Kidney (tissue), 13 donors: ENCODE measurements at regions not wholly inside any gene's neighbourhood (a gene's known extent, or its start where the extent isn't known, plus 50 kb on each side); places are given as distances from the start of the nearest gene placed in this dataset.

ENCODE experiments used
- DNase-seq, 5 donors: peaks; one replicate each; pipeline ENCODE4 v3.0.0-alpha.2; 2013 to 2020
- FAIRE-seq: peaks from 2 replicates; lab custom pipeline; 2012; peaks lifted over from hg19 to GRCh38; lab: Jason Lieb, UNC
- H3K27ac ChIP-seq, 2 donors: one replicate each; pipeline ENCODE4 v1.7.0; 2013; ENCODE audit warnings: low read depth in 2 of 2, low read length in 2 of 2, inconsistent platforms in 1 of 2
- H3K27me3 ChIP-seq: one replicate; pipeline ENCODE4 v1.7.1; 2013; ENCODE audit warnings: low read length, inconsistent platforms; ENCODE audit not compliant: control insufficient read depth, insufficient read depth
- H3K36me3 ChIP-seq, 3 donors: one replicate each; pipeline versions ENCODE4 v1.7.0 to v1.7.1; 2013; ENCODE audit warnings: low read length in 3 of 3, control low read depth in 1 of 3, inconsistent platforms in 1 of 3; ENCODE audit not compliant: insufficient read depth in 3 of 3, control insufficient read depth in 2 of 3
- H3K4me1 ChIP-seq, 3 donors: one replicate each; pipeline versions ENCODE4 v1.7.0 to v1.7.1; 2013; ENCODE audit warnings: low read length in 3 of 3, inconsistent platforms in 1 of 3, low read depth in 1 of 3; ENCODE audit not compliant: control insufficient read depth in 2 of 3, insufficient read depth in 2 of 3
- H3K4me3 ChIP-seq, 3 donors: one replicate each; pipeline versions ENCODE4 v1.7.0 to v1.8.1; 2013; ENCODE audit warnings: low read length in 3 of 3, control low read depth in 1 of 3, inconsistent platforms in 1 of 3
- H3K9ac ChIP-seq, 3 donors: one replicate each; pipeline versions ENCODE4 v1.7.0 to v1.7.1; 2013; ENCODE audit warnings: low read length in 3 of 3, control low read depth in 1 of 3, inconsistent platforms in 1 of 3
- H3K9me3 ChIP-seq, 3 donors: one replicate each; pipeline versions ENCODE4 v1.7.0 to v1.7.1; 2013; ENCODE audit warnings: low read length in 3 of 3, control low read depth in 1 of 3, inconsistent platforms in 1 of 3; ENCODE audit not compliant: control insufficient read depth in 2 of 3, insufficient read depth in 1 of 3
- intact Hi-C: fragments of 100-400 bp; cut with DNase I; formaldehyde crosslinking; loops from one replicate; pipeline ENCODE4 v1.11.1; 2022
- TF ChIP-seq, protein P1 (sequence below): IDR thresholded peaks from 3 replicates; pipeline ENCODE4 v1.5.1; 2012; ENCODE audit warnings: mild to moderate bottlenecking, moderate library complexity, borderline replicate concordance; ENCODE audit not compliant: insufficient read depth; ENCODE audit errors: extremely low read depth
- donor health status: control.
- donor health status: control.
- donor health status: control.
- donor health status: control.
- donor health status: control.
- donor health status: DM: yes; HTN: yes; CAD: no.
- donor health status: Normal renal cell carcinoma (clear cell type).

DNA sequence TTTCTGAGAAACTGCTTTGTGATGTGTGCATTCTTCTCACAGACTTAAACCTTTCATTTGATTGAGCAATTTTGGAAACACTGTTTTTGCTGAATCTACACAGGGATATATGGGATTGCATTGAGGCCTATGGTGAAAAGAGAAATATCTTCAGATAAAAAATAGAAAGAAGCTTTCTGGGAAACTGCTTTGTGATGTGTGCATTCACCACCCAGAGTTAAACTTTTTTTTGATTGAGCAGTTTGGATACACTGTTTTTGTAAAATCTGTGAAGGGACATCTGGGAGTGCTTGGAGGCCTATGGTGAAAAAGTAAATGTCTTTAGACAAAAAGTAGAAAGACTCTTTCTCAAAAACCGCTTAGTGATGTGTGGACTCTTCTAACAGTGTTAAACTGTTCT, 1683.8 kb downstream of the UQCRFS1 start:
- H3K27me3 ChIP-seq: no peaks in the 10 kb centered on the region
- TF ChIP-seq, protein P1, sequence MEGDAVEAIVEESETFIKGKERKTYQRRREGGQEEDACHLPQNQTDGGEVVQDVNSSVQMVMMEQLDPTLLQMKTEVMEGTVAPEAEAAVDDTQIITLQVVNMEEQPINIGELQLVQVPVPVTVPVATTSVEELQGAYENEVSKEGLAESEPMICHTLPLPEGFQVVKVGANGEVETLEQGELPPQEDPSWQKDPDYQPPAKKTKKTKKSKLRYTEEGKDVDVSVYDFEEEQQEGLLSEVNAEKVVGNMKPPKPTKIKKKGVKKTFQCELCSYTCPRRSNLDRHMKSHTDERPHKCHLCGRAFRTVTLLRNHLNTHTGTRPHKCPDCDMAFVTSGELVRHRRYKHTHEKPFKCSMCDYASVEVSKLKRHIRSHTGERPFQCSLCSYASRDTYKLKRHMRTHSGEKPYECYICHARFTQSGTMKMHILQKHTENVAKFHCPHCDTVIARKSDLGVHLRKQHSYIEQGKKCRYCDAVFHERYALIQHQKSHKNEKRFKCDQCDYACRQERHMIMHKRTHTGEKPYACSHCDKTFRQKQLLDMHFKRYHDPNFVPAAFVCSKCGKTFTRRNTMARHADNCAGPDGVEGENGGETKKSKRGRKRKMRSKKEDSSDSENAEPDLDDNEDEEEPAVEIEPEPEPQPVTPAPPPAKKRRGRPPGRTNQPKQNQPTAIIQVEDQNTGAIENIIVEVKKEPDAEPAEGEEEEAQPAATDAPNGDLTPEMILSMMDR: no peak
- H3K4me3 ChIP-seq: no peak overlapping the region
- no peak for FAIRE-seq
- H3K9ac ChIP-seq: no peak overlapping the region
- no peak overlapping the region for H3K27ac ChIP-seq
- intact Hi-C loops: no loop called here
- peaks cover 0 to 73% (median 7%) of the 10 kb centered on the region in 3 donors for H3K9me3 ChIP-seq
- H3K36me3 ChIP-seq: no peaks in the 10 kb centered on the region
- no peaks in the 10 kb centered on the region for H3K4me1 ChIP-seq
- DNase-seq: no peak

DNA sequence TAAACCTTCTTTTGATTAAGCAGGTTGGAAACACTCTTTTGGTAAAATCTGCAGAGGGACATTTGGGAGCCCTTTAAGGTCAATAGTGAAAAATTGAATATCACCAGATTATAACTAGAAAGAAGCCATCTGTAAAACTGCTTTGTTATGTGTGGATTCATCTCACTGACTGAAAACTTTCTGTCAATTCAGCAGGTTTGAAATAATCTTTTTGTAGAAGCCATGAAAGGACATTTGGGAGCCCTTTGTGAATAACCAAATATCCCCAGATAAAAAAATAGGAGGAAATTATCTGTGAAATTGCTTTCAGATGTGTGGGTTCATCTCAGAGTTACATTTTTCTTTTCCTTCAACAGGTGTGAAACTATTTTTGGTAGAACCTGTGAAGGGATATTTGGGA, 1690.7 kb downstream of the UQCRFS1 start:
- peaks cover 0 to 35% (median 2%) of the 10 kb centered on the region in 3 donors for H3K9me3 ChIP-seq

More for the DNA sequence above, 1690.7 kb downstream of the UQCRFS1 start:
- no peaks in the 10 kb centered on the region for H3K4me1 ChIP-seq
- H3K27ac ChIP-seq: no peak overlapping the region
- intact Hi-C loops: no loop called here
- H3K36me3 ChIP-seq: no peaks in the 10 kb centered on the region
- no peak overlapping the region for H3K9ac ChIP-seq
- FAIRE-seq: no peak
- DNase-seq: no peak
- H3K27me3 ChIP-seq: no peaks in the 10 kb centered on the region
- H3K4me3 ChIP-seq: no peak overlapping the region
- TF ChIP-seq, protein P1: no peak
